Ishikawa (cell line): ENCODE measurements at regions not wholly inside any gene's neighbourhood (a gene's known extent, or its start where the extent isn't known, plus 50 kb on each side); places are given as distances from the start of the nearest gene placed in this dataset.

Experiments used
- CEBPB ChIP-seq: IDR thresholded peaks from 2 replicates; pipeline ENCODE4 v1.6.1; 2012
- CREB1 ChIP-seq: IDR thresholded peaks from 2 replicates; pipeline ENCODE4 v1.6.1; 2012; ENCODE audit warnings: low read depth
- EGR1 ChIP-seq: IDR thresholded peaks from 2 replicates; pipeline ENCODE4 v1.6.1; 2012
- NFIC ChIP-seq: IDR thresholded peaks from 2 replicates; pipeline ENCODE4 v1.6.1; 2012
- REST ChIP-seq: IDR thresholded peaks from 2 replicates; pipeline ENCODE4 v1.6.1; 2012; ENCODE audit warnings: low read depth, mild to moderate bottlenecking
- TAF1 ChIP-seq: IDR thresholded peaks from 2 replicates; pipeline ENCODE4 v1.6.1; 2012; ENCODE audit warnings: low read depth, mild to moderate bottlenecking
- TCF12 ChIP-seq: IDR thresholded peaks from 2 replicates; pipeline ENCODE4 v1.6.1; 2012; ENCODE audit warnings: low read depth
- ZBTB7A ChIP-seq: IDR thresholded peaks from 2 replicates; pipeline ENCODE4 v1.6.1; 2012; ENCODE audit warnings: low read depth

GRCh38 chr11:8314916-8315315 is 51.2 kb upstream of the LMO1 start:
- no peak for TF ChIP-seq CREB1
- TF ChIP-seq ZBTB7A: no peak
- TF ChIP-seq TCF12: no peak
- no peak for TF ChIP-seq EGR1
- TF ChIP-seq TAF1: no peak
- no peak for TF ChIP-seq CEBPB

- no peak for TF ChIP-seq NFIC
- TF ChIP-seq REST: no peak
Measured at GRCh38 chr11:8313504-8314090, 49.9 kb upstream of the LMO1 start.
